ENCODE measurements at regions not wholly inside any gene's neighbourhood (a gene's known extent, or its start where the extent isn't known, plus 50 kb on each side); places are given as distances from the start of the nearest gene placed in this dataset. TPM values are rescaled to one million over a fixed set of nuclear protein-coding genes. Genes with fewer than 3 reads are reported as not detected.

DNA sequence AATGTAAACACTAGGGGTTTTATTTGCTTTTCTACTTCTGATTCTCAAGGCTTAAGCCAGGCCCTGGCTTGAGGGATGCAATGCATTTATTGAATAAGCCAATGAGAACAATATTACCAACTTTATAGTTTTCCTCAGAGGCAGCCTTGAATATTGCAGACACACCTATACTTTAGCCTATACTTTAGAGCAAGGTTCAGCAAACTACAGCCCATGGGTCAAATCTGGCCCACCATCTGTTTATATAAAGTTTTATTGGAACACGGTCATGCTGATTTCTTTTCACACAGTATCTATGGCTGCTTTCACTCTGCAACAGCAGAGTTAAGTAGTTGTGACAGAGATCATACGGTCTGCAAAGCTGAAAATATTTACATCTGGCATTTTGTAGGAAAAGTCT is 50.3 kb upstream of the E2F8 start:
- Histone ChIP-seq H3K4me3 (replicated peaks; ENCODE audit: insufficient read depth, low read length) (no peak overlapping the region), H3K27ac (replicated peaks) (no peak overlapping the region), H3K27me3 (ENCODE audit: insufficient read depth, poor library complexity, severe bottlenecking) (no peaks in the 10 kb centered on the region)
- DNase-seq (ENCODE audit: low read depth in 1 of 2, low spot score in 1 of 2): no peak
- TF ChIP-seq, protein P1, sequence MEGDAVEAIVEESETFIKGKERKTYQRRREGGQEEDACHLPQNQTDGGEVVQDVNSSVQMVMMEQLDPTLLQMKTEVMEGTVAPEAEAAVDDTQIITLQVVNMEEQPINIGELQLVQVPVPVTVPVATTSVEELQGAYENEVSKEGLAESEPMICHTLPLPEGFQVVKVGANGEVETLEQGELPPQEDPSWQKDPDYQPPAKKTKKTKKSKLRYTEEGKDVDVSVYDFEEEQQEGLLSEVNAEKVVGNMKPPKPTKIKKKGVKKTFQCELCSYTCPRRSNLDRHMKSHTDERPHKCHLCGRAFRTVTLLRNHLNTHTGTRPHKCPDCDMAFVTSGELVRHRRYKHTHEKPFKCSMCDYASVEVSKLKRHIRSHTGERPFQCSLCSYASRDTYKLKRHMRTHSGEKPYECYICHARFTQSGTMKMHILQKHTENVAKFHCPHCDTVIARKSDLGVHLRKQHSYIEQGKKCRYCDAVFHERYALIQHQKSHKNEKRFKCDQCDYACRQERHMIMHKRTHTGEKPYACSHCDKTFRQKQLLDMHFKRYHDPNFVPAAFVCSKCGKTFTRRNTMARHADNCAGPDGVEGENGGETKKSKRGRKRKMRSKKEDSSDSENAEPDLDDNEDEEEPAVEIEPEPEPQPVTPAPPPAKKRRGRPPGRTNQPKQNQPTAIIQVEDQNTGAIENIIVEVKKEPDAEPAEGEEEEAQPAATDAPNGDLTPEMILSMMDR (IDR thresholded peaks at IDR 0.05; ENCODE audit: insufficient read depth, low read length): no peak
- no peak for TF ChIP-seq SPI1 (IDR thresholded peaks at IDR 0.05; ENCODE audit: borderline replicate concordance, low read depth)
- no peak for TF ChIP-seq POLR2AphosphoS5 (IDR thresholded peaks at IDR 0.05; ENCODE audit: low read depth)
- TF ChIP-seq, protein P2, sequence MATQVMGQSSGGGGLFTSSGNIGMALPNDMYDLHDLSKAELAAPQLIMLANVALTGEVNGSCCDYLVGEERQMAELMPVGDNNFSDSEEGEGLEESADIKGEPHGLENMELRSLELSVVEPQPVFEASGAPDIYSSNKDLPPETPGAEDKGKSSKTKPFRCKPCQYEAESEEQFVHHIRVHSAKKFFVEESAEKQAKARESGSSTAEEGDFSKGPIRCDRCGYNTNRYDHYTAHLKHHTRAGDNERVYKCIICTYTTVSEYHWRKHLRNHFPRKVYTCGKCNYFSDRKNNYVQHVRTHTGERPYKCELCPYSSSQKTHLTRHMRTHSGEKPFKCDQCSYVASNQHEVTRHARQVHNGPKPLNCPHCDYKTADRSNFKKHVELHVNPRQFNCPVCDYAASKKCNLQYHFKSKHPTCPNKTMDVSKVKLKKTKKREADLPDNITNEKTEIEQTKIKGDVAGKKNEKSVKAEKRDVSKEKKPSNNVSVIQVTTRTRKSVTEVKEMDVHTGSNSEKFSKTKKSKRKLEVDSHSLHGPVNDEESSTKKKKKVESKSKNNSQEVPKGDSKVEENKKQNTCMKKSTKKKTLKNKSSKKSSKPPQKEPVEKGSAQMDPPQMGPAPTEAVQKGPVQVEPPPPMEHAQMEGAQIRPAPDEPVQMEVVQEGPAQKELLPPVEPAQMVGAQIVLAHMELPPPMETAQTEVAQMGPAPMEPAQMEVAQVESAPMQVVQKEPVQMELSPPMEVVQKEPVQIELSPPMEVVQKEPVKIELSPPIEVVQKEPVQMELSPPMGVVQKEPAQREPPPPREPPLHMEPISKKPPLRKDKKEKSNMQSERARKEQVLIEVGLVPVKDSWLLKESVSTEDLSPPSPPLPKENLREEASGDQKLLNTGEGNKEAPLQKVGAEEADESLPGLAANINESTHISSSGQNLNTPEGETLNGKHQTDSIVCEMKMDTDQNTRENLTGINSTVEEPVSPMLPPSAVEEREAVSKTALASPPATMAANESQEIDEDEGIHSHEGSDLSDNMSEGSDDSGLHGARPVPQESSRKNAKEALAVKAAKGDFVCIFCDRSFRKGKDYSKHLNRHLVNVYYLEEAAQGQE (IDR thresholded peaks at IDR 0.05; ENCODE audit: insufficient replicate concordance, low read depth): no peak
- TF ChIP-seq GABPA (IDR thresholded peaks at IDR 0.05; ENCODE audit: low read depth): no peak

Small RNAs in the stretch of these regions (microRNA-seq; reads per million reads assigned to microRNA genes)
- not detected for gene MIR4486

Data from HL-60 (cell line).